GM19351 (cell line): ENCODE measurements at regions not wholly inside any gene's neighbourhood (a gene's known extent, or its start where the extent isn't known, plus 50 kb on each side); places are given as distances from the start of the nearest gene placed in this dataset.

Experiments used
- ATAC-seq: cut with Tn5 transposase; IDR thresholded peaks from one replicate; pipeline ENCODE4 v1.9.1; 2021; ENCODE audit warnings: mild to moderate bottlenecking, moderate library complexity; ENCODE audit not compliant: unreplicated experiment

- ATAC-seq = no peak
Measured at GRCh38 chrX:25226151-25226550, 210.4 kb upstream of the ARX start.

DNA sequence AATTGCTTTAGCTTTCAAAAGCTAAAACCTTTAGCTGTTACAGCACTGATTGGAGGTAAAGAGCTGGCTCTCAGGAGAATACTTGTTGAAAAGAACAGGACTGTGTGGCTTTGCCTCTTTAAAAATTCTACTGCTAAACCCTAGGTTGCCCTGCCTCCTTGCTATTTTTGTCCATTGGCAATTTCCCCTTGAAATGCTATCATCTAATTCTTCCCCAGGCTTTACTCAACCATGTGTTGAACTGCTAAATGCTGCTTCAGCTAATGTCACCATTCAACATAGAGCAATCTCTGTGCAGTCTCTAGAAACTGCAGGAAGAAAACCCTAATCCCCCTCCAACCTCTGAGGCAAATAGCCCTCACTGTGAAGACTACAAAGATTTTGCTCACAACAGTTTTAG, 203.7 kb upstream of the ARX start:
- no peak for ATAC-seq

- no peak for ATAC-seq
Measured at GRCh38 chrX:25213611-25214010, 197.8 kb upstream of the ARX start.

DNA sequence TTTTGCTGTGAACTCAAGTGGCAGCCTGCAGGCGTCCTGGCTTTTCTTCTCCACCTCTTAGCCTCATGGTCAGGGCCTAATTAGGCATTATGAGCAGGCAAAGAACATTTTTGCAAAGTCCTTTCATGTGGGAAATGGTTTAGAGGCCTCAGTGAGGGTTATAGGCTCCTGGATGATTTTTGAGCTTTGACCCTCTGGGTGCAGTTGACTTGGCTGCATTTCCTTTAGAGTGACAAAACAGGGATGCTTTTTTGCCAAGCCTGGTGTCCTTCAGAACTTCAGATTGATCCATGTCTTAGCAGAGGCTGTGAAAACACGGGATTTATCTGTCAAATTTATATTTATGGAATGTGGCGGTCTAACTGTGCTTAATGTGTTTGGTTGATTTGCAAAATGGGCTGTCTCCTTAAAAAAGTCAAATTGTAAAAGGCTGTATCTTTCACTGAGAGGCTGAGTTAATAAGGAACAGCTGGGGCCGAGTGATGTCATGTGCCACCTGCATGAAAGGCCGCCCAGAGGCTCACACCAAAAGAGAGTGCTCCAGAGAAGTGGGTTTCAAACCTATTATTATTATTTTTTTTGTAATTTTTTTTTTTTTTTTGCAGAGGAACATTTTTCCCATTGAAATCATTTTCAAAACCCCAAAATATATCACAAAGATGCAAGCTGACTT, 192.2 kb upstream of the ARX start:
- ATAC-seq = no peak

GRCh38 chrX:25206778-25207177, 191.0 kb upstream of the ARX start:
- ATAC-seq = no peak

GRCh38 chrX:25204182-25204581, 188.4 kb upstream of the ARX start:
- ATAC-seq = no peak

DNA sequence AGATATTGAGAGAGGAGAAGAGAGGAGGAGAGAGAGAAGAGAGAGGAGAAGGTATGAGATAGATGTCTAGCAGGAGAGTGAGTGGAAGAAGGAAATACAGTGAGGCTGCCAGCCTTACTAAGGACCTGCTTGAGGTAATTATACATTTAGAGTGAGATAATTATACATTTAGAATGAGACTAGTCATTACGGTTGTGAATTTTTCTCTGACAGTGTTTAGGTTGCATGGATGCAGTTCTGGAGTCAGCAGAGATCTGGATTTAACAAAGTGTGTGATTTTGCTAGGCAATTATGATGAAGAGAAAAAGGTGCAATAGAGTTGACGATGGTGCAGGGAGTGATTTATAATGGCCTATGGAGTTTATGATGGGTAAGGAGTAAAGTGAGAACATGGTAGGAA, 187.1 kb upstream of the ARX start:
- ATAC-seq = no peak

DNA sequence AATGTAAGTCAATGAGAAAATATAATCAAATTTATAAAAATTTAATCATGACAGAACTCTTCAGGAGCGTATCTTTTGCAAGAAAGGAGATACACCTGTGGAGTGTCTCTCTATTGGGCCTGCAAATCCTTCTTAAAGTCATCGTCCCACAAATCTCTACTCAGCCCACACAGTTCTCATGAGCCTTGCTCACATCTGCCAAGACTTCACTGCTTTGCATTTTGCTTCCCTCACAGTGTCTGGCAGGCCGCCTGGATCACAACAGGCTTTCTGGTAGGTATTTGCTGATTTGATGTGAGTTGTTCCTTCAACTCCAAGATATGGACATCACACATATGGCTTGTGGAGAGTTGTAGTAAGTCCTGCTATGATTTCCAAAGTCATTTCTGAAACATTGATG, 183.1 kb upstream of the ARX start:
- ATAC-seq = no peak

GRCh38 chrX:25198253-25198652, 182.5 kb upstream of the ARX start:
- ATAC-seq = no peak

GRCh38 chrX:25196221-25196620, 180.5 kb upstream of the ARX start:
- no peak for ATAC-seq

- ATAC-seq = no peak
Measured at GRCh38 chrX:25191403-25191802, 175.6 kb upstream of the ARX start.

DNA sequence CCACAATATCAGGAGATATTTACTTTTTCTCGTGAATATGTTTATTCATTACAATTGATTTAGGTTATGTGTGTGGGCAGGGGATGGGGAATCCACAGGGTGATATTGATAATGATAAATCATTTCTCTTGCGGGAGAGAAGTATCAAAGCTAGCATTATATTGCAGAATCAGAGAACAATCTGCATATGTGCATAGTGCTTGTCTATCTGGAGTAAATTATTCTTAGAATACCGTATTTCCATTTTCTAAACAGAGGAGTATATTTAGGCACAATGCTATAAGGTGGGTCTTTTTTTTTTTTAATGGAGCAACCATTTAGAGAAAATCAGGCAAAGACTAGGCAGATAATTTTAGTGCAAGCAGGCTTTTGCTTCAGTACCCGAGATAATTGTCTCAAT, 166.0 kb upstream of the ARX start:
- ATAC-seq = no peak

DNA sequence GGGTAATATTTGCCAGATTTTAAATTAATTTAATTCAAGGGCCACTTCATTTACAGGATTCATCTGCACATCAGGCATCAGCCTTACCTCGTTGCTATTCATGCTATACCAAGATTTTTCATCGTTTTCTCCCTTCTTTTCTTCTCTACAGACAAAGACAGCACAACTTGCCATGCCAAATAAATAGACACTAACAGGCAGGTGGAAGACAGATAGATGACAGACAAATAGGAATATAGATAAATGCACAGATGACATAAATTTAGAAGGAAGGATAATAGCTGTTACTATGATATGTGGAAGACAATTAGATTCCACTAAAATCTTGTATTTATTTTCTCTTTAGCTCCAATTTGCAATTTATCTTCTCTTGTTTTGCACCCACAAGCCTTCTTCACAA, 164.5 kb upstream of the ARX start:
- ATAC-seq = no peak

GRCh38 chrX:25178555-25178954, 162.8 kb upstream of the ARX start:
- ATAC-seq = no peak

GRCh38 chrX:25175743-25176142, 160.0 kb upstream of the ARX start:
- ATAC-seq = no peak

GRCh38 chrX:25175171-25175570, 159.4 kb upstream of the ARX start:
- ATAC-seq = no peak

GRCh38 chrX:25166546-25166945, 150.8 kb upstream of the ARX start:
- ATAC-seq = no peak

GRCh38 chrX:25166145-25166544, 150.4 kb upstream of the ARX start:
- no peak for ATAC-seq

DNA sequence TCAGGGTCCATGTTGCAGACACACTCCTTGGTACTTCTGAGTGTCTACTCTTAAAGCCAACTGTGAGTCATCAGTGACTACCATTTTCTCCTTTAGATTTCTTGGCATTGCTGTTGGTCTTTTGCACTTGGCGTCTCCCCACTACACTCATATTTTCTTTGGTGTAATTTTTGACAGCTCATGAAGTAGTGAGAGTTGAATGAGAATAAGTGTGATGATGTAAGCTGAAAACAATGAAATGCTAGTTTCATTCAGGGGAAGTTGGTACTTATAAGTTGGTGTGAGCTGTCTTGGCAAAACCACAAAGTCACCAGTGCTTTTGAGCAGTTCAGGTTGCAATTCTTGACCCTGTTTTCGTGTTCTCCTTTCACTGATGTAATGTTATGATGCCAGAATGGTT, 142.9 kb upstream of the ARX start:
- no peak for ATAC-seq

DNA sequence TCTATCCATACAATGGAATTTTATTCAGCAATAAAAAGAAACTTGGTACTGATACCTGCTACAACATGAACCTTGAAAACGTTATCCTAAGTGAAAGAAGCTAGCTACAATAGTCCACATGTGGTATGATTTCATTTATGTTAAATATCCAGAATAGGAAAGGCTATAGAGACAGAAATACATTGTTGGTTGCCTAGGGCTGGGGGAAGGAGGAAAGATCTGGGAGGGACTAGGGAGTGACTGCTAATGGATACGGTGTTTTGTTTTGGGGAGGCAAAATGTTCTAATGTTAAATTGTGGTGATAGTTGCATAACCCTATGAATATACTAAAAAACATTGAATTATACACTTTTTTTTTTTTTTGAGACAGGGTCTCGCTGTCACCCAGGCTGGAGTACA, 141.1 kb upstream of the ARX start:
- ATAC-seq = no peak

GRCh38 chrX:25156323-25156722, 140.6 kb upstream of the ARX start:
- no peak for ATAC-seq

DNA sequence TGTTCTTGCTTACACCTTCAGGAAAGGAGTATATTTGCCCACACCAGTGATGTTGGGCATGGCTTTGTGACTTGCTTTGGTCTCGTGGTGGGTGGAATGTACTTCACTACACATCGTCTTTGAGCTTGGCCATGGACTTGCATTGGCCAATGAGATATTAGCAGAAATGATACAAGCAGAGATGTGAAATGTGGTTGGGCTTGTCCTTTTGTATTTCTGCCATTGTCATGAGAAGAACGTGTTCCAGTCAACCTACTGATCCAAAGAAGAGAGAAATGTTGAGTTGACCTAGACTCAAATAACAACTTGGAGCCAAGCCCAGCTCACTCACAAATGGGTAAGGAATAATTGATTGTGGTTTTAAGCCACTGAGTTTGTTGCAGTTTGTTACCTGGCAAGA, 138.4 kb upstream of the ARX start:
- no peak for ATAC-seq

DNA sequence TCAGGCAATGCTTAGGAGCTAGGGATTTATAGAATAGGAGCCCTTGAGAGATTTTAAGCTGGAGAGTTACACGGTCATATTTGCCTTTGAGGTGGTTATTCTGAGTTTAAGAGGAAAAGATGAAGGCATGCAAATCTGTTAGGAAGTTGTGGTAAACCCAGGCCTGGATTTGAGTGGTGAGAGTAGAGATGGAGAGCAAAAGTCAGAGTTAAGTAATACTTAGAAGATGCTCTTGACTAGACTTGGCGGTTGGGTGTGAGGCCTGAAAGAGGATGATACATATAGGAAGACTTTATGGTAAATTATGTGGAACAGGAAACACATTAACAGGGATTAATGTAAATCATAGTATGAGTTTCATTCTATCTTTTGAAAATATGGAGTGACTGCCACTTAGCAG, 136.0 kb upstream of the ARX start:
- no peak for ATAC-seq
